HL-60 (cell line): ENCODE measurements at regions not wholly inside any gene's neighbourhood (a gene's known extent, or its start where the extent isn't known, plus 50 kb on each side); places are given as distances from the start of the nearest gene placed in this dataset.
"Not testable (repeated sequence)": the region's sequence is repeated elsewhere in the genome, so short reads cannot be mapped to it uniquely, and the experiment has no call there.

Experiments used
- DNase-seq, 2 experiments: peaks; one replicate each; pipeline ENCODE4 v3.0.0-alpha.2; 2010 to 2020; ENCODE audit warnings: low read depth in 1 of 2, low spot score in 1 of 2
- H3K27ac ChIP-seq: fragments of 250-450 bp; sonication (Bioruptor Pico); replicated peaks from 2 replicates; pipeline ENCODE4 v1.5.1; 2020; ENCODE audit warnings: mild to moderate bottlenecking, moderate library complexity
- H3K27me3 ChIP-seq: fragments of 250-450 bp; sonication (Bioruptor Pico); 2 replicates; pipeline ENCODE4 v1.5.1; 2021; ENCODE audit warnings: mild to moderate bottlenecking, moderate library complexity; ENCODE audit not compliant: insufficient read depth, poor library complexity, severe bottlenecking
- H3K4me3 ChIP-seq: replicated peaks from 2 replicates; pipeline ENCODE4 v1.5.1; 2011; ENCODE audit warnings: mild to moderate bottlenecking, control low read depth, low read length; ENCODE audit not compliant: insufficient read depth
- CTCF ChIP-seq: IDR thresholded peaks from one replicate; pipeline ENCODE4 v1.5.1; 2011; ENCODE audit warnings: low read length, control low read depth, inconsistent platforms; ENCODE audit not compliant: insufficient read depth
- GABPA ChIP-seq: IDR thresholded peaks from 2 replicates; pipeline ENCODE4 v1.6.1; 2012; ENCODE audit warnings: low read depth
- POLR2AphosphoS5 ChIP-seq: IDR thresholded peaks from 2 replicates; pipeline ENCODE4 v1.6.1; 2012; ENCODE audit warnings: low read depth
- REST ChIP-seq: IDR thresholded peaks from 2 replicates; pipeline ENCODE4 v1.6.1; 2012; ENCODE audit warnings: low read depth; ENCODE audit not compliant: insufficient replicate concordance
- SPI1 ChIP-seq: IDR thresholded peaks from 2 replicates; pipeline ENCODE4 v1.6.1; 2012; ENCODE audit warnings: low read depth, mild to moderate bottlenecking, borderline replicate concordance

- DNase-seq = no peak
- TF ChIP-seq POLR2AphosphoS5 (no peak), CTCF (no peak), GABPA (no peak), SPI1 (no peak), REST (no peak)
- Histone ChIP-seq H3K27me3 (no peaks in the 10 kb centered on the region), H3K27ac (no peak overlapping the region), H3K4me3 (no peak overlapping the region)
Observed at GRCh38 chr20:51271931-51272330, 249.0 kb upstream of the KCNG1 start.

- DNase-seq, H3K27ac ChIP-seq, H3K4me3 ChIP-seq, H3K27me3 ChIP-seq: not testable (repeated sequence)
Observed at GRCh38 chr20:51271289-51271688, 248.4 kb upstream of the KCNG1 start.

- TF ChIP-seq REST (no peak), GABPA (no peak), POLR2AphosphoS5 (no peak), CTCF (no peak), SPI1 (no peak)
- H3K27me3 ChIP-seq = no peaks in the 10 kb centered on the region
- no peak overlapping the region for H3K27ac ChIP-seq
- no peak for DNase-seq
- no peak overlapping the region for H3K4me3 ChIP-seq
Observed at GRCh38 chr20:51269671-51270070, 246.8 kb upstream of the KCNG1 start.

- no peak overlapping the region for H3K4me3 ChIP-seq
- H3K27ac ChIP-seq = no peak overlapping the region
- no peak for DNase-seq
- TF ChIP-seq REST (no peak), CTCF (no peak), SPI1 (no peak), POLR2AphosphoS5 (no peak), GABPA (no peak)
- H3K27me3 ChIP-seq = no peaks in the 10 kb centered on the region
Observed at GRCh38 chr20:51267679-51268078, 244.8 kb upstream of the KCNG1 start.
